Glutamatergic neuron (in vitro differentiated cells): ENCODE measurements at regions not wholly inside any gene's neighbourhood (a gene's known extent, or its start where the extent isn't known, plus 50 kb on each side); places are given as distances from the start of the nearest gene placed in this dataset.

ENCODE experiments used
- DNase-seq: peaks from one replicate; pipeline ENCODE4 v3.0.0; 2022
- H3K27ac Mint-ChIP-seq: one replicate; pipeline ENCODE4 v1.8.0; 2020; ENCODE audit warnings: mild to moderate bottlenecking, mixed read lengths, inconsistent platforms; ENCODE audit not compliant: unreplicated experiment
- H3K27me3 Mint-ChIP-seq: one replicate; pipeline ENCODE4 v1.8.0; 2020; ENCODE audit warnings: mild to moderate bottlenecking, moderate library complexity, mixed read lengths, inconsistent platforms; ENCODE audit not compliant: unreplicated experiment
- H3K36me3 Mint-ChIP-seq: one replicate; pipeline ENCODE4 v1.8.0; 2020; ENCODE audit warnings: mild to moderate bottlenecking, mixed read lengths, inconsistent platforms; ENCODE audit not compliant: unreplicated experiment
- H3K4me1 Mint-ChIP-seq: one replicate; pipeline ENCODE4 v1.8.0; 2020; ENCODE audit warnings: mild to moderate bottlenecking, low read depth, mixed read lengths, inconsistent platforms; ENCODE audit not compliant: unreplicated experiment
- H3K4me3 Mint-ChIP-seq: one replicate; pipeline ENCODE4 v1.8.0; 2020; ENCODE audit warnings: mild to moderate bottlenecking, mixed read lengths, inconsistent platforms; ENCODE audit not compliant: unreplicated experiment
- H3K9me3 Mint-ChIP-seq: one replicate; pipeline ENCODE4 v1.8.0; 2020; ENCODE audit warnings: mild to moderate bottlenecking, moderate library complexity, mixed read lengths, inconsistent platforms; ENCODE audit not compliant: unreplicated experiment
- TF ChIP-seq, protein P1 (sequence below): fragments of 200-600 bp; sonication (generic); IDR thresholded peaks from one replicate; pipeline ENCODE4 v1.5.0; 2021; ENCODE audit not compliant: partially characterized antibody, unreplicated experiment

DNA sequence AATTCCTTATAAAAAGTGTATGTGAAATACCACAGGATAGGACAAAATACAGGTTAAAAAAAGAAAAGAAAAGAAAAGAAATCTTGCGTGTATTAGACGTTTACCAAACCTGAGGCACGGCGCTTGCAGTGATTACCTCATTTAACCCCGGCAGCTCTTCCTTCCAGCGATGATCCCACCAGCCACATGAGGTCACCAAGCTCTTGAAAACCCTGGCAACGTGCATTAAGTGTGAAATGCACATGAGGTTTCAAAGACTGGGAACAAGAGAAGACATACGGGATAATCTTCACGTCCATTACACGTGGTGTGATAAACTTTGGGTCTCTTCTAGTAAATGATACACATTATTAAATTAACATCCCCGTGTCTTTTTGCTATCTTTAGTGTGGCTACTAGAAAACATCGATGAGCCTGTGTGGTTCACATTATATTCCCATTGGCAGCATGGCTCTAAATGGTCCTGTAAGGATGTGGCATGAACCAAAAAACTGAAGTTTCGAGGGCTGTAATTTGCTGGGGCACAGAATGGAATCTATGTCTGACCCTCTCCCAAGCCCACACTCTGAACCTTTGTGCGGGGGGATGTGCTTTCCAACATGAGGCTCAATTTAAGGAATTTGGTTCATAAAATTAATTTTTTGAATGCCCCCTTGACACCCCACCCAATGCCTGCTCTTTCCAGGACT is 59.2 kb upstream of the THBS2 start:
- TF ChIP-seq, protein P1, sequence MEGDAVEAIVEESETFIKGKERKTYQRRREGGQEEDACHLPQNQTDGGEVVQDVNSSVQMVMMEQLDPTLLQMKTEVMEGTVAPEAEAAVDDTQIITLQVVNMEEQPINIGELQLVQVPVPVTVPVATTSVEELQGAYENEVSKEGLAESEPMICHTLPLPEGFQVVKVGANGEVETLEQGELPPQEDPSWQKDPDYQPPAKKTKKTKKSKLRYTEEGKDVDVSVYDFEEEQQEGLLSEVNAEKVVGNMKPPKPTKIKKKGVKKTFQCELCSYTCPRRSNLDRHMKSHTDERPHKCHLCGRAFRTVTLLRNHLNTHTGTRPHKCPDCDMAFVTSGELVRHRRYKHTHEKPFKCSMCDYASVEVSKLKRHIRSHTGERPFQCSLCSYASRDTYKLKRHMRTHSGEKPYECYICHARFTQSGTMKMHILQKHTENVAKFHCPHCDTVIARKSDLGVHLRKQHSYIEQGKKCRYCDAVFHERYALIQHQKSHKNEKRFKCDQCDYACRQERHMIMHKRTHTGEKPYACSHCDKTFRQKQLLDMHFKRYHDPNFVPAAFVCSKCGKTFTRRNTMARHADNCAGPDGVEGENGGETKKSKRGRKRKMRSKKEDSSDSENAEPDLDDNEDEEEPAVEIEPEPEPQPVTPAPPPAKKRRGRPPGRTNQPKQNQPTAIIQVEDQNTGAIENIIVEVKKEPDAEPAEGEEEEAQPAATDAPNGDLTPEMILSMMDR: no peak
- Mint-ChIP-seq H3K27ac (no peak overlapping the region), H3K4me3 (no peak overlapping the region), H3K36me3 (no peaks in the 10 kb centered on the region), H3K27me3 (no peaks in the 10 kb centered on the region), H3K9me3 (no peaks in the 10 kb centered on the region), H3K4me1 (no peaks in the 10 kb centered on the region)
- DNase-seq: no peak

GRCh38 chr6:169310983-169311382 is 57.3 kb upstream of the THBS2 start:
- Mint-ChIP-seq H3K9me3 (no peaks in the 10 kb centered on the region), H3K27ac (no peak overlapping the region), H3K4me3 (no peak overlapping the region), H3K36me3 (no peaks in the 10 kb centered on the region), H3K4me1 (no peaks in the 10 kb centered on the region), H3K27me3 (no peaks in the 10 kb centered on the region)
- TF ChIP-seq, protein P1: no peak
- DNase-seq: no peak
